Liver (tissue), 8 donors: ENCODE measurements at regions not wholly inside any gene's neighbourhood (a gene's known extent, or its start where the extent isn't known, plus 50 kb on each side); places are given as distances from the start of the nearest gene placed in this dataset.
A peak's percentile ranks its signal among the peaks of the same experiment; 100 is the strongest.

Source experiments
- DNase-seq: peaks from one replicate; pipeline ENCODE4 v3.0.0-alpha.2; 2017; ENCODE audit warnings: low spot score
- H3K27ac ChIP-seq, 2 donors: one replicate each; pipeline ENCODE4 v1.7.0; 2013; ENCODE audit warnings: inconsistent platforms in 2 of 2, low read length in 2 of 2, control low read depth in 1 of 2, low read depth in 1 of 2, mild to moderate bottlenecking in 1 of 2
- H3K27me3 ChIP-seq, 4 donors: one replicate each; pipeline versions ENCODE4 v1.6.1 to v1.7.0; 2013; ENCODE audit warnings: low read length in 3 of 4, inconsistent platforms in 1 of 4, mild to moderate bottlenecking in 1 of 4, moderate library complexity in 1 of 4; ENCODE audit not compliant: control insufficient read depth in 4 of 4, insufficient read depth in 4 of 4
- H3K36me3 ChIP-seq, 4 donors: one replicate each; pipeline versions ENCODE4 v1.6.1 to v1.7.0; 2013; ENCODE audit warnings: low read length in 3 of 4, mild to moderate bottlenecking in 3 of 4, low read depth in 1 of 4, moderate library complexity in 1 of 4; ENCODE audit not compliant: control insufficient read depth in 4 of 4, insufficient read depth in 3 of 4
- H3K4me1 ChIP-seq, 4 donors: one replicate each; pipeline versions ENCODE4 v1.6.1 to v1.7.0; 2013; ENCODE audit warnings: low read length in 3 of 4, mild to moderate bottlenecking in 3 of 4, moderate library complexity in 1 of 4; ENCODE audit not compliant: control insufficient read depth in 4 of 4, insufficient read depth in 4 of 4
- H3K4me3 ChIP-seq, 3 donors: one replicate each; pipeline versions ENCODE4 v1.6.1 to v1.7.0; 2013; ENCODE audit warnings: low read length in 3 of 3, control low read depth in 1 of 3, low read depth in 1 of 3, mild to moderate bottlenecking in 1 of 3
- H3K9ac ChIP-seq, 2 donors: one replicate each; pipeline ENCODE4 v1.7.0; 2013; ENCODE audit warnings: low read length in 2 of 2, mild to moderate bottlenecking in 2 of 2, moderate library complexity in 2 of 2, control low read depth in 1 of 2, low read depth in 1 of 2
- H3K9me3 ChIP-seq, 4 donors: one replicate each; pipeline versions ENCODE4 v1.6.1 to v1.7.0; 2013; ENCODE audit warnings: low read length in 3 of 4; ENCODE audit not compliant: control insufficient read depth in 4 of 4
- FOXA1 ChIP-seq: IDR thresholded peaks from 2 replicates; pipeline ENCODE4 v1.6.1; 2016; ENCODE audit warnings: antibody characterized with exemption
- NR2F2 ChIP-seq: IDR thresholded peaks from 2 replicates; pipeline ENCODE4 v1.6.1; 2016; ENCODE audit warnings: antibody characterized with exemption
- RAD21 ChIP-seq, 2 donors: IDR thresholded peaks; 2 replicates each; pipeline ENCODE4 v1.6.1; 2016; ENCODE audit warnings: antibody characterized with exemption in 2 of 2, mild to moderate bottlenecking in 2 of 2
- RXRA ChIP-seq, 2 donors: IDR thresholded peaks; 2 replicates each; pipeline ENCODE4 v1.6.1; 2017 to 2018; ENCODE audit warnings: antibody characterized with exemption in 2 of 2, mild to moderate bottlenecking in 1 of 2
- TAF1 ChIP-seq: conservative IDR thresholded peaks from 2 replicates; pipeline ENCODE4 v1.6.1; 2016; ENCODE audit warnings: antibody characterized with exemption, mild to moderate bottlenecking
- WGBS: extraction: QIAGEN DNeasy Blood & Tissue Kit; methylation state at CpG from one replicate; pipeline ENCODE4 v1.1.7; 2013; 5-methylcytosine and 5-hydroxymethylcytosine counted together
- TF ChIP-seq, protein P1 (sequence below): IDR thresholded peaks from 2 replicates; pipeline ENCODE4 v1.6.1; 2016; ENCODE audit warnings: antibody characterized with exemption, mild to moderate bottlenecking
- TF ChIP-seq, protein P2 (sequence below): IDR thresholded peaks from 2 replicates; pipeline ENCODE4 v1.6.1; 2016; ENCODE audit warnings: antibody characterized with exemption
- TF ChIP-seq, protein P3 (sequence below): fragments of 150-350 bp; IDR thresholded peaks from 2 replicates; pipeline ENCODE4 v1.5.1; 2017; ENCODE audit warnings: improper control_type of control experiment, low read depth, low read length; ENCODE audit not compliant: missing input control
- TF ChIP-seq, protein P4 (sequence below): IDR thresholded peaks from 2 replicates; pipeline ENCODE4 v1.6.1; 2016; ENCODE audit warnings: antibody characterized with exemption
- donor health status: healthy.
- donor health status: healthy.
- donor health status: healthy.
- donor health status: healthy.
- donor health status: healthy.

DNA sequence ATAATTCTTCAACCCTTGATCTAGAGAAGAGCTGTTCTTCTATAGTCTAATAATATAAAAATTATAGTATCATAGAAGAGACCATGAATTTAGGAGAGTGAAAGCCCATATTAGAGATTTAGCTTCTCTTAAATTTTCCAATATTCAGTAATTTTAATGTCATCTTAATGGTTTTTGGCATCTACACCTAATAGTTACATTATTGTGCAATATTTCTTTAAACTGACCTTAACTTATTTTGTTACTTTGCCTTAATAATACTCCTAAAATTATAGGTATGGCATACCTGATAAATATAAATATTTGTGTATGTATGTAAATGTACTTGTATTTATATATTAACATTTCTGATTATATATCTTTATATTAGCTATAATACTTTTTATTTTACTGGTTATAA is 78.0 kb upstream of the CWC22 start:
- Histone ChIP-seq H3K4me1 (no peaks in the 10 kb centered on the region), H3K27me3 (no peaks in the 10 kb centered on the region), H3K9me3 (peaks cover 0 to 4% (median 3%) of the 10 kb centered on the region in 4 donors), H3K36me3 (no peaks in the 10 kb centered on the region), H3K9ac (no peak overlapping the region), H3K4me3 (no peak overlapping the region), H3K27ac (no peak overlapping the region)
- no peak for DNase-seq
- no peak for TF ChIP-seq RXRA (IDR thresholded peaks at IDR 0.05)
- TF ChIP-seq NR2F2 = no peak
- TF ChIP-seq, protein P1, sequence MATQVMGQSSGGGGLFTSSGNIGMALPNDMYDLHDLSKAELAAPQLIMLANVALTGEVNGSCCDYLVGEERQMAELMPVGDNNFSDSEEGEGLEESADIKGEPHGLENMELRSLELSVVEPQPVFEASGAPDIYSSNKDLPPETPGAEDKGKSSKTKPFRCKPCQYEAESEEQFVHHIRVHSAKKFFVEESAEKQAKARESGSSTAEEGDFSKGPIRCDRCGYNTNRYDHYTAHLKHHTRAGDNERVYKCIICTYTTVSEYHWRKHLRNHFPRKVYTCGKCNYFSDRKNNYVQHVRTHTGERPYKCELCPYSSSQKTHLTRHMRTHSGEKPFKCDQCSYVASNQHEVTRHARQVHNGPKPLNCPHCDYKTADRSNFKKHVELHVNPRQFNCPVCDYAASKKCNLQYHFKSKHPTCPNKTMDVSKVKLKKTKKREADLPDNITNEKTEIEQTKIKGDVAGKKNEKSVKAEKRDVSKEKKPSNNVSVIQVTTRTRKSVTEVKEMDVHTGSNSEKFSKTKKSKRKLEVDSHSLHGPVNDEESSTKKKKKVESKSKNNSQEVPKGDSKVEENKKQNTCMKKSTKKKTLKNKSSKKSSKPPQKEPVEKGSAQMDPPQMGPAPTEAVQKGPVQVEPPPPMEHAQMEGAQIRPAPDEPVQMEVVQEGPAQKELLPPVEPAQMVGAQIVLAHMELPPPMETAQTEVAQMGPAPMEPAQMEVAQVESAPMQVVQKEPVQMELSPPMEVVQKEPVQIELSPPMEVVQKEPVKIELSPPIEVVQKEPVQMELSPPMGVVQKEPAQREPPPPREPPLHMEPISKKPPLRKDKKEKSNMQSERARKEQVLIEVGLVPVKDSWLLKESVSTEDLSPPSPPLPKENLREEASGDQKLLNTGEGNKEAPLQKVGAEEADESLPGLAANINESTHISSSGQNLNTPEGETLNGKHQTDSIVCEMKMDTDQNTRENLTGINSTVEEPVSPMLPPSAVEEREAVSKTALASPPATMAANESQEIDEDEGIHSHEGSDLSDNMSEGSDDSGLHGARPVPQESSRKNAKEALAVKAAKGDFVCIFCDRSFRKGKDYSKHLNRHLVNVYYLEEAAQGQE = no peak
- TF ChIP-seq, protein P2, sequence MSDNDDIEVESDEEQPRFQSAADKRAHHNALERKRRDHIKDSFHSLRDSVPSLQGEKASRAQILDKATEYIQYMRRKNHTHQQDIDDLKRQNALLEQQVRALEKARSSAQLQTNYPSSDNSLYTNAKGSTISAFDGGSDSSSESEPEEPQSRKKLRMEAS = no peak
- TF ChIP-seq FOXA1 = no peak
- TF ChIP-seq TAF1 = no peak
- TF ChIP-seq, protein P3, sequence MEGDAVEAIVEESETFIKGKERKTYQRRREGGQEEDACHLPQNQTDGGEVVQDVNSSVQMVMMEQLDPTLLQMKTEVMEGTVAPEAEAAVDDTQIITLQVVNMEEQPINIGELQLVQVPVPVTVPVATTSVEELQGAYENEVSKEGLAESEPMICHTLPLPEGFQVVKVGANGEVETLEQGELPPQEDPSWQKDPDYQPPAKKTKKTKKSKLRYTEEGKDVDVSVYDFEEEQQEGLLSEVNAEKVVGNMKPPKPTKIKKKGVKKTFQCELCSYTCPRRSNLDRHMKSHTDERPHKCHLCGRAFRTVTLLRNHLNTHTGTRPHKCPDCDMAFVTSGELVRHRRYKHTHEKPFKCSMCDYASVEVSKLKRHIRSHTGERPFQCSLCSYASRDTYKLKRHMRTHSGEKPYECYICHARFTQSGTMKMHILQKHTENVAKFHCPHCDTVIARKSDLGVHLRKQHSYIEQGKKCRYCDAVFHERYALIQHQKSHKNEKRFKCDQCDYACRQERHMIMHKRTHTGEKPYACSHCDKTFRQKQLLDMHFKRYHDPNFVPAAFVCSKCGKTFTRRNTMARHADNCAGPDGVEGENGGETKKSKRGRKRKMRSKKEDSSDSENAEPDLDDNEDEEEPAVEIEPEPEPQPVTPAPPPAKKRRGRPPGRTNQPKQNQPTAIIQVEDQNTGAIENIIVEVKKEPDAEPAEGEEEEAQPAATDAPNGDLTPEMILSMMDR = no peak

DNA sequence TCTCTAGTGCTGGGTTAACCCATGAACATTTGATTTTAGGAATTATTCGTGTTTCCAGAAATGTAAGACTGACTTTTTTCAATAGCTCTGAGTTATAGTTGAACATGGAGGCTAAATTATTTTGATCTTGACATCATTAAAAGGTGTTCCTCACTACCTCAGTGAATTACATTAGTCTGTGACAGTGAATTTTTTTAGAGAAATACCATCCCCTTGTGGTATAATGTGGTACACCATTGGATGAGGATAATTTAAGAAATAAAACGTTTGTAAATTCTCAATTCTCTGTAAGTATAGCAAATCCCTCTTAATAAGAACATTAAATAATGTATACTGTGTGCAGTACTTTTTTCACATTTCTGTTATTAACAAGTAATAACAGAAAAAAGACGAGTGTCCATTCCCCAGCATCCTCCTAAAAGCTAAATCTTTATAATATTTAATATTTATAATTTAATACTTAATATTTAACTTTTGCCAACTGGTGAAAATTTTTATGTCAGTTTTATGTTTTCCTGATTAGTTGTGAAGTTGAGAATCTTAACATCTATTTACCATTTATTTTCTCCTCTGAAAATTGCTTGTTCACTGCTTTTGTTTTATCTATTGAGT is 70.3 kb upstream of the CWC22 start:
- no peak overlapping the region for H3K4me3 ChIP-seq
- no peaks in the 10 kb centered on the region for H3K4me1 ChIP-seq
- H3K27me3 ChIP-seq = no peaks in the 10 kb centered on the region
- H3K36me3 ChIP-seq = no peaks in the 10 kb centered on the region
- H3K27ac ChIP-seq = no peak overlapping the region
- TF ChIP-seq, protein P3 = peak; percentile 46
- peak; percentile 62 to 68 for TF ChIP-seq RAD21 (IDR thresholded peaks at IDR 0.05)
- TF ChIP-seq, protein P4, sequence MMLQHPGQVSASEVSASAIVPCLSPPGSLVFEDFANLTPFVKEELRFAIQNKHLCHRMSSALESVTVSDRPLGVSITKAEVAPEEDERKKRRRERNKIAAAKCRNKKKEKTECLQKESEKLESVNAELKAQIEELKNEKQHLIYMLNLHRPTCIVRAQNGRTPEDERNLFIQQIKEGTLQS = no peak
- no peak for DNase-seq
- no peak overlapping the region for H3K9ac ChIP-seq
- WGBS = 9% methylated on average over 3 of the region's 3 CpGs
- H3K9me3 ChIP-seq = peaks cover 0 to 4% (median 1%) of the 10 kb centered on the region in 4 donors
